ENCODE measurements at regions not wholly inside any gene's neighbourhood (a gene's known extent, or its start where the extent isn't known, plus 50 kb on each side); places are given as distances from the start of the nearest gene placed in this dataset.
"Not testable (repeated sequence)": the region's sequence is repeated elsewhere in the genome, so short reads cannot be mapped to it uniquely, and the experiment has no call there.

- DNase-seq: no peak
Measured at GRCh38 chr6:163707387-163708355, 293.2 kb downstream of the QKI start.

DNA sequence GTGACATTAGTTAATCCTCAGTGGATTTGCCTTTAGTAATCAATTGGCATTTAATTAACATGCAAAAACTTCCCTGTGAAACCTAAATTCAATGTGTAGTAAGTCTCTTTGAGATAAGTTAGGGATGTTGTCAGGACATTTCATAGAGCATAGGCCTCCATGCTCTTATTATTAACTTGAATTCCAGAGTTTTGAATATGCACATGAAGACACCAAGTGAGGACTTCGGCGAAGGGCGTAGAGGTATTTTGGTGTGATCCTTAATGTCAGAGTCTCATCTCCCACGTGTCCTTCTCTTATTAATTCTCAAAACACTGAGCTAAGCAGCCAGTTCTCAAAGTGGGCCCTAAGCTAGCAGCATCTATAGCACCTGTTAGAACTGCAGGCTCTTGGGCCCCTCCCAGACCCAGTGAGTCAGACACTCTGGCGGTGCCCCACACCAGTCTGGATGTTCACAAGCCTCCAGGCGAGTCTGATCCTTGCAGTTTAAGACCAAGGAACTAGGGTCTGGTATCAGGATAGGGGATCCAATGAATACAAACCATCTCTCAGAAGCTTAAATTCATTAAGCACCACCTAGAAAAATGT lies 292.1 kb downstream of the QKI start:
- DNase-seq: no peak

DNA sequence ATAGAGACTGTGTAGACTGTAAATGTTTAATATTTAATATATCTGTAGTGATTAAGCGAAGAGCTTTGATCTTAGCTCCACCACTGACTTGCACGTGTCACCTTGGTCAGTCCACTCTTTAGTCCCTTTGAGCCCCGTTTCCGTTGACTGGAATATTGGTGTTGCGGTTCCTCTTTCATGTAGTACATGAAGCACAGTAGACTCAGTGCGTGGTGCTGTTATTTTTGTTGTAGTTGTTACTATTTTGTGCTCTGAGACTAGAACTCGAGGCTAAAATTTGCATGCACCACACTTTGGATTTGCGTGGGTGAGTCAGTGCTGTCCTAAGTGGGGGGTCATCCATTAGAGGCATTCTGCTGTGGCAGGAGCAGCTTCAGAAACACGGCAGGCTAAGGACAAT lies 291.4 kb downstream of the QKI start:
- no peak for DNase-seq

DNA sequence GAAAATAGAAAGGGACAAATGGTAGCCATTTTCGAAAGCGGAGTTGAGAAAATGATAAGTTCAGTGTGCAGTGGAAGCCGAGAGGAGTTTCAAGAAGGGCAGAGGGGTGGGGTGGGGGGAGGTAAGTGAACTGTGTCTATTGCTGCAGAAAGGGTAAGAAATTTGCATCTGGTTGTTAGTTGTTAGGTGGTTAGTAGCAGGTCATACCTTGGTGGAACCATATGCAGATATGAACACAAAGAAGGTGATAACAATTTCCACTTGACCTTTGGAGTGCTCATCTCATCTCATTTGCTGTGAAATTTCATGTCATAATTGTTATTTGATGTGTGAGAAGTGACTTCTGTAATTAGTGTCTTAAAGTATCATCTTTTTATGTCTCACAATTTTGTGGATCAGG lies 288.2 kb downstream of the QKI start:
- no peak for DNase-seq

DNA sequence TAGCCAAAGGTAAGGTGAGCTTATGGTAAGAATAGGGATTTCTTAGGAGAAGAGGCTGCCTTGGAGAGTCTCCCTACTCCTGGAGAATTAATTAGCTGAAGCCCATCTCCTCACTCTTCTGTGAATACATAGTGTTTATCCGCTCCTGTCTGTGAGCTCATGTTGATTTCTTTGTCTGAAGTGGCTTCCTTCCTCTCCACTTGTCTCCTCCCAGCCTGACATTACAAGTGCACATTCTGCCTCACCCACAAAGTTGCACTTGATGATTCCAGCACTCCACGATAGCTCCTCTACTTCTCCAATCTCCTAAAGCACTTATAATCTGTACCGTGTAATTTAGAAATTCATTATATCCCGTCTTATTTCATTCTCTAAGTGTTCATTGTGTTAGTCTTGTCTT lies 287.2 kb downstream of the QKI start:
- DNase-seq: no peak

DNA sequence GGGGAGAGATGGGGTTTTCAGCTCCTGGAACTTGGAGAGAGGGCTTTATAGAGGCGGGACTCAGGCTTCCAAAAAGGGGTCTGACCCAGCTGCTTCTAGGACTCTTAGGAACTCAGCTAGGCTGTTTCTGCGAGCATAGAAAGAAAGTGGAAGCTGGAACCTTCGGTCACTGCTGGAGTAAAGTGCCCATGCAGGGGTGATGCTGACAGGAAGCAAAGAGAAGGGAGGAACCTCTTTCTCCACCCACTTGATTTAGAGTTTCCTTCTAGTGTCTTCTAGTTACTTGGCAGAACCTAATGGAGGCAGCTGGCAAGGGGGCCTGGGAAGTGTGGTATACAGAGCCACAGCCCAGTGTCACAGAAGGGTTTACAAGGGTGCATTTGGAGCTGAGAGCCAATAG lies 283.6 kb downstream of the QKI start:
- DNase-seq: no peak

- not testable (repeated sequence) for DNase-seq
Measured at GRCh38 chr6:163696311-163696710, 281.8 kb downstream of the QKI start.

GRCh38 chr6:163695414-163695864 lies 280.9 kb downstream of the QKI start:
- DNase-seq: no peak

DNA sequence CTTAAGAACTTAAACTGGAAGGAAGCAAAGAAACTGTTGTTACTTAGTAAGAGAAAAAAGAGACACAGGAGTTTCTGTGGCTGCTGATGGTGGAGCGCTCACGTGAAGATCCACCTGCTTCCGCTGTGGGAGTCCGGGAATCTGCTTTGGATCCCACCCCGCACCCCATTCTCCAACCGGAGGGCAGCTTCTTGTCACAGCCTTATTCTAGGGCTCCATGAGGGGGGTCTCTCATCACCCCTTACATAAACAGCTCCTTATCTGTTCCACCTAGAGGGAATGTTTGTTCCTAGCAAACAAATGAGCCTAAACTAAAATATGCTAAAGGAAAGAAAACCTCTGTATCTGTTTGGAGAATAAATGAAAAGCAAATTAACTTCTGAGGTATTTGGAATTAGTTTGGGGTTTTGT lies 280.5 kb downstream of the QKI start:
- DNase-seq: no peak

- DNase-seq: no peak
Measured at GRCh38 chr6:163694072-163694471, 279.6 kb downstream of the QKI start.

DNA sequence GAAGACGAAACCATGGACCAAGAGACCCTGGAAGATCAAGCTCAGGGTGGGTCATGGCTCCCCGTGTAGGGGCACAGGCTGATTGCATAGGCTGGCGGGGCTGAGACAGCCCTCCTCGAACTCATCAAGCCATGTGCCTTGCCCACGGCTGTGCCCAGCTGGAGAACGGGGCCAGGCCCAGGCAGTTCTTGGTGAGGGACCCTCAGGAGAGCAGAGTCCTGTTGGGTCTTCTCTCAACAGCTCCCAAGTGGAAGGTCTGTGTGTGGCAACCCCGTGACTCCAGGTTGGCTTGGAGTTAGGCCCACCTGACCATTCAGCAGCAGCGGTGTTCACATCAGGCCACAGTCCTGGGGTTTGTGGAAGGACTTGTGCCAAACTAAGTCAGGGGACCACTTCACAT lies 276.5 kb downstream of the QKI start:
- no peak for DNase-seq

- DNase-seq: no peak
Measured at GRCh38 chr6:163688739-163689362, 274.3 kb downstream of the QKI start.

- DNase-seq: no peak
Measured at GRCh38 chr6:163687075-163687474, 272.6 kb downstream of the QKI start.

- DNase-seq: no peak
Measured at GRCh38 chr6:163686301-163686700, 271.8 kb downstream of the QKI start.

GRCh38 chr6:163683105-163683622 lies 268.6 kb downstream of the QKI start:
- DNase-seq: no peak

- DNase-seq: no peak
Measured at GRCh38 chr6:163679753-163680152, 265.2 kb downstream of the QKI start.

- no peak for DNase-seq
Measured at GRCh38 chr6:163679012-163679660, 264.6 kb downstream of the QKI start.

- no peak for DNase-seq
Measured at GRCh38 chr6:163675611-163676010, 261.1 kb downstream of the QKI start.

DNA sequence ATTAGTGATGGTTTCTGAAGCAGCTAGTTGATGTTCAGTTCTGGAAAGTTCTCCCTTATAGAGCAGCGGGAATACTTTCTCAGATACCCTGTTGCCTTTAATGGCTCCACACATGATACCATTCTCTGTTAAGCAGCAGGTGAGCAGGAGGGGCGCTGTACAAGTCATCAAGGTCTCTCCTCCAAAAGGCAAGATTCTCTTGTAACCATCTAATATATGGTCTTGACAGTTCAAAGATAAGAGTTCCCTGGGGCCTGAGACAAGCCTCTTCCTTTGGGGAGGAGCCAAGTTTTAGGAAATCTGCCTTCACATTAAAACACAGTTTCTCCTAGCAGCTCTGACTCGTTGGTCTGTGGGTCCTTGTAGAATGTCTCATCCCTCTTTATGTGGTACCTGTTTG lies 258.2 kb downstream of the QKI start:
- DNase-seq: no peak

- no peak for DNase-seq
Measured at GRCh38 chr6:163671791-163672190, 257.3 kb downstream of the QKI start.

DNA sequence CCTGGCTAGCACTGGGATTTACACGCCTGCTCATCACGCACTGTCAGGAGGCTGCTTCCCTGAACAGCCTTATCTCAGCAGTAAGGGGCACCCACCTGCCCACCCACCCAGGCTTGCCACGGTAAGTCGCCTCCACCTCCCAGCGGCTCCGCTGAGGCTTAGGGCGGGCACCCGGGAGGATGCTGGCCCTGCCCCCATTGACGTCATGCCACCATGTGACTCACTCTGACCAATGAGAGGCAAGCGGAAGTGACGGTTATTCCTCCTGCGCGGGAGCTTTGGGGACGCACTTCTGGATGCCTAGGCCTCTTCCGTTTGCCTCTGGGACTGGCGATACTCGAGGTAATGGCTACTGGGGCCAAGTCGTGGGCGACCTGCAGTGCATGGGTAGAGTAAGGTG lies 256.8 kb downstream of the QKI start:
- no peak for DNase-seq

GRCh38 chr6:163670336-163670735 lies 255.8 kb downstream of the QKI start:
- no peak for DNase-seq

- no peak for DNase-seq
Measured at GRCh38 chr6:163668061-163668426, 253.5 kb downstream of the QKI start.
